NCI-H82 treated with DMSO at 0.1 percent for 48 hours (cell line): ENCODE measurements at regions not wholly inside any gene's neighbourhood (a gene's known extent, or its start where the extent isn't known, plus 50 kb on each side); places are given as distances from the start of the nearest gene placed in this dataset.
"Not testable (repeated sequence)": the region's sequence is repeated elsewhere in the genome, so short reads cannot be mapped to it uniquely, and the experiment has no call there.

Experiments
- DNase-seq: peaks from one replicate; lab custom pipeline; 2025; ENCODE audit not compliant: unreplicated experiment; lab: John Stamatoyannopoulos, UW

GRCh38 chr6:140789466-140789865 lies 1343.3 kb upstream of the GJE1 start:
- no peak for DNase-seq

GRCh38 chr6:140785926-140786325 lies 1346.8 kb upstream of the GJE1 start:
- no peak for DNase-seq

GRCh38 chr6:140784573-140784972 lies 1348.2 kb upstream of the GJE1 start:
- no peak for DNase-seq

- DNase-seq, result not testable (repeated sequence)
Observed at GRCh38 chr6:140783504-140783903, 1349.2 kb upstream of the GJE1 start.

- no peak for DNase-seq
Observed at GRCh38 chr6:140782941-140783340, 1349.8 kb upstream of the GJE1 start.

GRCh38 chr6:140779991-140780596 lies 1352.6 kb upstream of the GJE1 start:
- no peak for DNase-seq

GRCh38 chr6:140779341-140779740 lies 1353.4 kb upstream of the GJE1 start:
- DNase-seq, result no peak

- no peak for DNase-seq
Observed at GRCh38 chr6:140777780-140778179, 1354.9 kb upstream of the GJE1 start.

GRCh38 chr6:140775061-140775460 lies 1357.7 kb upstream of the GJE1 start:
- DNase-seq, result no peak

- DNase-seq, result no peak
Observed at GRCh38 chr6:140774080-140774505, 1358.6 kb upstream of the GJE1 start.

- no peak for DNase-seq
Observed at GRCh38 chr6:140773276-140773675, 1359.4 kb upstream of the GJE1 start.

GRCh38 chr6:140772576-140772975 lies 1360.1 kb upstream of the GJE1 start:
- no peak for DNase-seq

GRCh38 chr6:140768133-140768532 lies 1364.6 kb upstream of the GJE1 start:
- no peak for DNase-seq

- DNase-seq, result no peak
Observed at GRCh38 chr6:140766999-140767398, 1365.7 kb upstream of the GJE1 start.

GRCh38 chr6:140758169-140758877 lies 1374.4 kb upstream of the GJE1 start:
- DNase-seq, result no peak

- no peak for DNase-seq
Observed at GRCh38 chr6:140752234-140752633, 1377.8 kb upstream of the CITED2 start.

- no peak for DNase-seq
Observed at GRCh38 chr6:140747114-140747513, 1372.7 kb upstream of the CITED2 start.

GRCh38 chr6:140744659-140745320 lies 1370.3 kb upstream of the CITED2 start:
- no peak for DNase-seq

GRCh38 chr6:140736231-140736630 lies 1361.8 kb upstream of the CITED2 start:
- DNase-seq, result no peak

GRCh38 chr6:140732991-140733390 lies 1358.5 kb upstream of the CITED2 start:
- no peak for DNase-seq

GRCh38 chr6:140732155-140732554 lies 1357.7 kb upstream of the CITED2 start:
- no peak for DNase-seq

- DNase-seq, result no peak
Observed at GRCh38 chr6:140731741-140732140, 1357.3 kb upstream of the CITED2 start.
